ENCODE measurements at regions not wholly inside any gene's neighbourhood (a gene's known extent, or its start where the extent isn't known, plus 50 kb on each side); places are given as distances from the start of the nearest gene placed in this dataset.
"Not testable (repeated sequence)": the region's sequence is repeated elsewhere in the genome, so short reads cannot be mapped to it uniquely, and the experiment has no call there.

GRCh38 chr16:54985156-54985555 is 54.5 kb downstream of the IRX5 start:
- no peak for DNase-seq

- DNase-seq, result no peak
Observed at GRCh38 chr16:54985668-54986067, 55.0 kb downstream of the IRX5 start.

- DNase-seq, result no peak
Observed at GRCh38 chr16:54986409-54986808, 55.7 kb downstream of the IRX5 start.

- DNase-seq, result no peak
Observed at GRCh38 chr16:54987081-54987480, 56.4 kb downstream of the IRX5 start.

- DNase-seq, result no peak
Observed at GRCh38 chr16:54991525-54991924, 60.9 kb downstream of the IRX5 start.

- DNase-seq, result not testable (repeated sequence)
Observed at GRCh38 chr16:54991946-54992345, 61.3 kb downstream of the IRX5 start.

- no peak for DNase-seq
Observed at GRCh38 chr16:54993106-54993895, 62.6 kb downstream of the IRX5 start.

- no peak for DNase-seq
Observed at GRCh38 chr16:54996186-54996585, 65.5 kb downstream of the IRX5 start.

GRCh38 chr16:54998834-54999233 is 68.2 kb downstream of the IRX5 start:
- no peak for DNase-seq

GRCh38 chr16:54999481-54999880 is 68.8 kb downstream of the IRX5 start:
- DNase-seq, result no peak

- no peak for DNase-seq
Observed at GRCh38 chr16:55000595-55000994, 69.9 kb downstream of the IRX5 start.

- DNase-seq, result no peak
Observed at GRCh38 chr16:55001931-55002330, 71.3 kb downstream of the IRX5 start.

GRCh38 chr16:55002419-55002818 is 71.8 kb downstream of the IRX5 start:
- DNase-seq, result no peak

- DNase-seq, result no peak
Observed at GRCh38 chr16:55003306-55003705, 72.6 kb downstream of the IRX5 start.

- no peak for DNase-seq
Observed at GRCh38 chr16:55003916-55004315, 73.3 kb downstream of the IRX5 start.

- no peak for DNase-seq
Observed at GRCh38 chr16:55007504-55007903, 76.8 kb downstream of the IRX5 start.

- DNase-seq, result no peak
Observed at GRCh38 chr16:55008836-55009510, 78.3 kb downstream of the IRX5 start.

GRCh38 chr16:55009581-55009980 is 78.9 kb downstream of the IRX5 start:
- DNase-seq, result no peak

- no peak for DNase-seq
Observed at GRCh38 chr16:55010492-55011160, 80.0 kb downstream of the IRX5 start.

GRCh38 chr16:55012362-55012761 is 81.7 kb downstream of the IRX5 start:
- no peak for DNase-seq

GRCh38 chr16:55012793-55013192 is 82.1 kb downstream of the IRX5 start:
- no peak for DNase-seq

- DNase-seq, result no peak
Observed at GRCh38 chr16:55014022-55014421, 83.4 kb downstream of the IRX5 start.

GRCh38 chr16:55015181-55015913 is 84.7 kb downstream of the IRX5 start:
- no peak for DNase-seq

Data from activated CD4-positive, alpha-beta T cell treated with anti-CD3 and anti-CD28 coated beads, Interleukin-2, amount 50 U/mL, for 1 hour (primary cell).